HCT116 (cell line): ENCODE measurements at regions not wholly inside any gene's neighbourhood (a gene's known extent, or its start where the extent isn't known, plus 50 kb on each side); places are given as distances from the start of the nearest gene placed in this dataset.

ENCODE experiments used
- CTCF ChIP-seq, 3 experiments: fragments of 200-600 bp in 1 of 3; sonication (generic) in 1 of 3; IDR thresholded peaks in 2 of 3; conservative IDR thresholded peaks in 1 of 3; 2 replicates each; pipeline ENCODE4 v1.5.1; 2012 to 2017; ENCODE audit warnings: low read depth in 2 of 3, low read length in 2 of 3, antibody characterized with exemption in 1 of 3, borderline replicate concordance in 1 of 3, control low read depth in 1 of 3, mild to moderate bottlenecking in 1 of 3, mixed read lengths in 1 of 3, mixed run types in 1 of 3, moderate library complexity in 1 of 3; ENCODE audit not compliant: insufficient read depth in 1 of 3
- EGR1 ChIP-seq: IDR thresholded peaks from 2 replicates; pipeline ENCODE4 v1.6.1; 2012; ENCODE audit warnings: low read depth
- EZH2 ChIP-seq: fragments of 200-600 bp; sonication (generic); IDR thresholded peaks from 2 replicates; pipeline ENCODE4 v1.6.1; 2017; ENCODE audit warnings: antibody characterized with exemption, mixed run types
- POLR2A ChIP-seq: IDR thresholded peaks from 2 replicates; pipeline ENCODE4 v1.7.0; 2011; ENCODE audit warnings: borderline replicate concordance; ENCODE audit not compliant: insufficient read depth, insufficient read length; ENCODE audit errors: extremely low read depth
- POLR2AphosphoS5 ChIP-seq: IDR thresholded peaks from 2 replicates; pipeline ENCODE4 v1.6.1; 2011; ENCODE audit warnings: mild to moderate bottlenecking, low read depth, low read length, moderate library complexity
- REST ChIP-seq: IDR thresholded peaks from 2 replicates; pipeline ENCODE4 v1.6.1; 2012; ENCODE audit warnings: low read depth
- YY1 ChIP-seq: IDR thresholded peaks from 2 replicates; pipeline ENCODE4 v1.6.1; 2011; ENCODE audit warnings: low read length, low read depth, moderate library complexity, mild to moderate bottlenecking; ENCODE audit not compliant: insufficient replicate concordance; ENCODE audit errors: extremely low read depth
- ZBTB33 ChIP-seq: IDR thresholded peaks from 2 replicates; pipeline ENCODE4 v1.6.1; 2011; ENCODE audit warnings: mild to moderate bottlenecking, low read length, moderate library complexity; ENCODE audit not compliant: insufficient replicate concordance; ENCODE audit errors: extremely low read depth
- ZNF274 ChIP-seq: fragments of 200-500 bp; sonication (Bioruptor generic); IDR thresholded peaks from 2 replicates; pipeline ENCODE4 v1.6.1; 2014; ENCODE audit warnings: mild to moderate bottlenecking, low read depth, low read length, inconsistent platforms

GRCh38 chr1:245045087-245045881, 109.5 kb upstream of the KIF26B start:
- TF ChIP-seq ZBTB33 (no peak), REST (no peak), EZH2 (no peak), CTCF (IDR thresholded peaks at IDR 0.05 in 2 of 3, conservative IDR thresholded peaks at IDR 0.05 in 1 of 3; ENCODE audit: borderline replicate concordance in 1 of 3, insufficient read depth in 1 of 3, low read depth in 2 of 3, low read length in 2 of 3) (no peak), YY1 (no peak), POLR2AphosphoS5 (no peak), POLR2A (no peak), EGR1 (no peak), ZNF274 (no peak)
